ENCODE measurements at regions not wholly inside any gene's neighbourhood (a gene's known extent, or its start where the extent isn't known, plus 50 kb on each side); places are given as distances from the start of the nearest gene placed in this dataset.

DNA sequence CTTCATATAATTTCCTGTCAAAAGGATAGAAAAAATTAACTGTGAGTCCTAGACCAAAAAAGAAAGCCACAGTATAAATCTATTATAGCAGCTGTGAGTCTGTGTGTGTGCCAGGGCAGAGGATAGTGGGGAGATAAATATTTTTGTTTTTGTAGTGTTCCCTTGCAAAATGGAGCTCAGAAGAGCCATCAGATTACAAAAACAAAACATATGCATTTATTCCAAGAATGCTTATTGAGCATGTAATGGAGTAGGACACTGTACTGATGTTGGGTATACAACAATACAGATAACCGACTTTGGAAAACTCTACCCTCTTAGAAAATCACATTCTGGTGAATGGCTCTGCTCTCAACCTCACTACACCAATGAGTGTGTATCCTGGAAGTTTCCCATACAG, 111.0 kb downstream of the DMAC1 start:
- TF ChIP-seq CTCF (IDR thresholded peaks at IDR 0.05; ENCODE audit: insufficient read depth, low read depth, low read length) = no peak
- Histone ChIP-seq H3K36me3 (ENCODE audit: control insufficient read depth, insufficient read depth, low read length) (no peaks in the 10 kb centered on the region), H3K27me3 (ENCODE audit: control insufficient read depth, insufficient read depth, low read length) (no peaks in the 10 kb centered on the region), H3K4me3 (ENCODE audit: low read depth, low read length) (no peak overlapping the region)
- ChIA-PET CTCF (no interaction called here), POLR2A (no interaction called here)
- no peak for DNase-seq (ENCODE audit: low read depth)

DNA sequence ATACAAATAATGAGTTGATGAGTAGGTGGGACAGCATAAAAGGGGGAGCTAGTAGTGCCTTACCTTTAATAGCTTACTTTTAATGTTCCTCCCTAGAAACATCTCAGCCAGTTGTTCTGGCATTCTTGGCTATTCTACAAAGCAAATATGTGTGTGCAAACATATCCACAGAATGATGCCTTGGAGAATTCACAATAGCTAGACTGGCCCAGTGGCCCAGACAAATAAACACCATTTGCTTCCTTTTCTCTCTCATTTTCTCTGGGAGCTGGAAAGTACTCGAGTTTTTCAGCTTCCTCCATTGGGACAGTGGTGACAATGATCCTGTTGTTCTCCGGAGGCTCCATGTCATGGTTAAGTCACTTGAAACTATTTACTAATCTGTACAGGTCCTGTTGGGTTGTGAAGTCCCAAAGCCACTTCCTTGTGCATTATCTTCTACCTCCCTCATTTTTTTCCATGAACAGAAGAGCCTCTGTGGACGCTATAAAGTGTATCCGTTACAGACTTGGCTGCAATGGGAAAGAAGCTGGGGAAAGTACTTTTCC, 122.9 kb downstream of the DMAC1 start:
- H3K27me3 ChIP-seq (ENCODE audit: control insufficient read depth, insufficient read depth, low read length) = no peaks in the 10 kb centered on the region
- ChIA-PET CTCF (no interaction called here), POLR2A (no interaction called here)
- TF ChIP-seq CTCF (IDR thresholded peaks at IDR 0.05; ENCODE audit: insufficient read depth, low read depth, low read length) = no peak
- no peaks in the 10 kb centered on the region for H3K36me3 ChIP-seq (ENCODE audit: control insufficient read depth, insufficient read depth, low read length)
- no peak overlapping the region for H3K4me3 ChIP-seq (ENCODE audit: low read depth, low read length)
- no peak for DNase-seq (ENCODE audit: low read depth)

GRCh38 chr9:7671847-7672246, 127.7 kb downstream of the DMAC1 start:
- no peak for TF ChIP-seq CTCF (IDR thresholded peaks at IDR 0.05; ENCODE audit: insufficient read depth, low read depth, low read length)
- ChIA-PET CTCF (no interaction called here), POLR2A (no interaction called here)
- DNase-seq (ENCODE audit: low read depth) = no peak
- Histone ChIP-seq H3K27me3 (ENCODE audit: control insufficient read depth, insufficient read depth, low read length) (no peaks in the 10 kb centered on the region), H3K4me3 (ENCODE audit: low read depth, low read length) (no peak overlapping the region), H3K36me3 (ENCODE audit: control insufficient read depth, insufficient read depth, low read length) (no peaks in the 10 kb centered on the region)

- DNase-seq (ENCODE audit: low read depth) = no peak
- Histone ChIP-seq H3K36me3 (ENCODE audit: control insufficient read depth, insufficient read depth, low read length) (no peaks in the 10 kb centered on the region), H3K27me3 (ENCODE audit: control insufficient read depth, insufficient read depth, low read length) (no peaks in the 10 kb centered on the region), H3K4me3 (ENCODE audit: low read depth, low read length) (no peak overlapping the region)
- no peak for TF ChIP-seq CTCF (IDR thresholded peaks at IDR 0.05; ENCODE audit: insufficient read depth, low read depth, low read length)
- ChIA-PET POLR2A (no interaction called here), CTCF (no interaction called here)
These were observed 131.0 kb downstream of the DMAC1 start for GRCh38 chr9:7668541-7668940.

DNA sequence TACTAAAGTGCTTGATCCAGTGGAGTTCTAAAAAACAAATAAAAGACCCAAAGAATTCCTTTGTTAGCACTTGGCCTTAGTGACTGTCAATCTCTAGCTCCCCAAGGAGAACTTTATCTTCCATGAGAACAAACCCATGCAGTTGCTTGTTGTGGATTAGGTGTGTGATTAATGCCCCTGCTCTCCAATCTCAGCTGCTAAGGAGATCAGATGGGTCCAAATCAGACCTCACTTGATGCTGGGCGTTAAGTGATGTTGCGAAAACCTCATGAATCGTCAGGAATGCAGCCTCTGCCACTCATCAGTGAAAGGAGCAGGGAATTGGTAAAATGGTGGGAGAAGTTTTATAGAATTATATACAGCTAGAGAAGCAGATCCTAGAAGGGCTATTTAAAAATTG, 133.7 kb downstream of the DMAC1 start:
- no peak for DNase-seq (ENCODE audit: low read depth)
- H3K27me3 ChIP-seq (ENCODE audit: control insufficient read depth, insufficient read depth, low read length) = no peaks in the 10 kb centered on the region
- ChIA-PET CTCF (no interaction called here), POLR2A (no interaction called here)
- no peaks in the 10 kb centered on the region for H3K36me3 ChIP-seq (ENCODE audit: control insufficient read depth, insufficient read depth, low read length)
- H3K4me3 ChIP-seq (ENCODE audit: low read depth, low read length) = no peak overlapping the region
- no peak for TF ChIP-seq CTCF (IDR thresholded peaks at IDR 0.05; ENCODE audit: insufficient read depth, low read depth, low read length)

Data from BJ (cell line).